MM.1S (cell line): ENCODE measurements at regions not wholly inside any gene's neighbourhood (a gene's known extent, or its start where the extent isn't known, plus 50 kb on each side); places are given as distances from the start of the nearest gene placed in this dataset.

ENCODE experiments used
- DNase-seq: peaks from one replicate; pipeline ENCODE4 v3.0.0-alpha.2; 2015
- H2AFZ ChIP-seq: fragments of 300-600 bp; sonication (generic); 2 replicates; pipeline ENCODE4 v1.6.0; 2016; ENCODE audit warnings: antibody characterized with exemption, low read length
- H3F3A ChIP-seq: fragments of 300-600 bp; sonication (generic); 2 replicates; pipeline ENCODE4 v1.6.1; 2016; ENCODE audit warnings: mild to moderate bottlenecking, antibody characterized with exemption, low read length, moderate library complexity, mixed read lengths; ENCODE audit not compliant: insufficient read depth
- H3K27ac ChIP-seq: fragments of 300-600 bp; sonication (generic); 2 replicates; pipeline ENCODE4 v1.5.1; 2016; ENCODE audit warnings: mild to moderate bottlenecking, low read length
- H3K27me3 ChIP-seq: fragments of 300-600 bp; sonication (generic); replicated peaks from 2 replicates; pipeline ENCODE4 v1.6.0; 2016; ENCODE audit warnings: low read length; ENCODE audit not compliant: insufficient read depth
- H3K36me3 ChIP-seq: fragments of 300-600 bp; sonication (generic); replicated peaks from 2 replicates; pipeline ENCODE4 v1.6.1; 2016; ENCODE audit warnings: mild to moderate bottlenecking, low read length, mixed read lengths; ENCODE audit not compliant: insufficient read depth
- H3K4me1 ChIP-seq: fragments of 300-600 bp; sonication (generic); 2 replicates; pipeline ENCODE4 v1.6.1; 2016; ENCODE audit warnings: low read length, mixed read lengths
- H3K4me2 ChIP-seq: fragments of 300-600 bp; sonication (generic); 2 replicates; pipeline ENCODE4 v1.6.0; 2016; ENCODE audit warnings: low read depth, low read length
- H3K4me3 ChIP-seq: fragments of 300-600 bp; sonication (generic); 2 replicates; pipeline ENCODE4 v1.5.1; 2016; ENCODE audit warnings: low read length, mixed read lengths
- H3K79me2 ChIP-seq: fragments of 300-600 bp; sonication (generic); 2 replicates; pipeline ENCODE4 v1.6.1; 2016; ENCODE audit warnings: mixed run types, low read length, mixed read lengths
- H3K9ac ChIP-seq: fragments of 300-600 bp; sonication (generic); 2 replicates; pipeline ENCODE4 v1.6.1; 2016; ENCODE audit warnings: low read length, mixed read lengths
- H3K9me2 ChIP-seq: fragments of 300-600 bp; sonication (generic); replicated peaks from 2 replicates; pipeline ENCODE4 v1.6.1; 2016; ENCODE audit warnings: mild to moderate bottlenecking, low read length, mixed read lengths; ENCODE audit not compliant: insufficient read depth
- H3K9me3 ChIP-seq: fragments of 300-600 bp; sonication (generic); replicated peaks from 2 replicates; pipeline ENCODE4 v1.6.1; 2016; ENCODE audit warnings: mild to moderate bottlenecking, low read length, mixed read lengths; ENCODE audit not compliant: insufficient read depth
- H4K20me1 ChIP-seq: fragments of 300-600 bp; sonication (generic); 2 replicates; pipeline ENCODE4 v1.6.1; 2016; ENCODE audit warnings: mild to moderate bottlenecking, low read length, moderate library complexity, mixed read lengths; ENCODE audit not compliant: insufficient read depth
- CTCF ChIP-seq: fragments of 300-600 bp; sonication (generic); IDR thresholded peaks from 2 replicates; pipeline ENCODE4 v1.5.1; 2016; ENCODE audit warnings: antibody characterized with exemption, low read length, mixed read lengths
- EZH2 ChIP-seq: fragments of 300-600 bp; sonication (generic); optimal IDR thresholded peaks from 2 replicates; pipeline ENCODE3; 2017; ENCODE audit warnings: low read depth, mild to moderate bottlenecking, antibody characterized with exemption, low read length, mixed read lengths
- EZH2phosphoT487 ChIP-seq: fragments of 300-600 bp; sonication (generic); IDR thresholded peaks from 2 replicates; pipeline ENCODE4 v1.6.1; 2018; ENCODE audit warnings: antibody characterized with exemption, low read length

GRCh38 chr17:70414300-70414699, 245.0 kb downstream of the KCNJ2 start:
- no peaks in the 10 kb centered on the region for H4K20me1 ChIP-seq
- H3K4me3 ChIP-seq: no peak overlapping the region
- H3K79me2 ChIP-seq: no peaks in the 10 kb centered on the region
- no peaks in the 10 kb centered on the region for H3F3A ChIP-seq
- no peaks in the 10 kb centered on the region for H3K9me3 ChIP-seq
- H3K4me2 ChIP-seq: no peak overlapping the region
- no peaks in the 10 kb centered on the region for H3K36me3 ChIP-seq
- no peaks in the 10 kb centered on the region for H3K27me3 ChIP-seq
- no peak overlapping the region for H2AFZ ChIP-seq
- no peak for DNase-seq
- H3K9me2 ChIP-seq: no peaks in the 10 kb centered on the region
- H3K4me1 ChIP-seq: 0 out of 2 replicates have a peak, but pooled peaks cover 6% of the 10 kb centered on the region
- no peak for TF ChIP-seq EZH2
- no peak for TF ChIP-seq EZH2phosphoT487
- no peak for TF ChIP-seq CTCF
- no peak overlapping the region for H3K9ac ChIP-seq
- H3K27ac ChIP-seq: no peak overlapping the region

GRCh38 chr17:70420861-70421445, 251.6 kb downstream of the KCNJ2 start:
- H2AFZ ChIP-seq: no peak overlapping the region
- H3K27me3 ChIP-seq: no peaks in the 10 kb centered on the region
- DNase-seq: no peak
- no peak overlapping the region for H3K4me2 ChIP-seq
- no peaks in the 10 kb centered on the region for H3F3A ChIP-seq
- no peaks in the 10 kb centered on the region for H3K36me3 ChIP-seq
- 0 out of 2 replicates have a peak, but pooled peaks cover 5% of the 10 kb centered on the region for H3K4me1 ChIP-seq
- no peaks in the 10 kb centered on the region for H4K20me1 ChIP-seq
- H3K9me3 ChIP-seq: no peaks in the 10 kb centered on the region
- no peak overlapping the region for H3K9ac ChIP-seq
- no peak overlapping the region for H3K27ac ChIP-seq
- no peak for TF ChIP-seq EZH2phosphoT487
- H3K4me3 ChIP-seq: no peak overlapping the region
- no peaks in the 10 kb centered on the region for H3K9me2 ChIP-seq
- H3K79me2 ChIP-seq: no peaks in the 10 kb centered on the region

GRCh38 chr17:70422862-70423261, 253.5 kb downstream of the KCNJ2 start:
- Histone ChIP-seq H3K27me3 (no peaks in the 10 kb centered on the region), H3K4me1 (no peaks in the 10 kb centered on the region), H3K9me3 (no peaks in the 10 kb centered on the region), H3F3A (no peaks in the 10 kb centered on the region), H3K36me3 (no peaks in the 10 kb centered on the region), H3K79me2 (no peaks in the 10 kb centered on the region), H3K9ac (no peak overlapping the region), H3K9me2 (no peaks in the 10 kb centered on the region), H2AFZ (no peak overlapping the region), H3K27ac (no peak overlapping the region), H4K20me1 (no peaks in the 10 kb centered on the region), H3K4me2 (no peak overlapping the region), H3K4me3 (no peak overlapping the region)
- no peak for TF ChIP-seq EZH2phosphoT487
- TF ChIP-seq EZH2: no peak
- TF ChIP-seq CTCF: no peak
- DNase-seq: no peak

- Histone ChIP-seq H3K4me2 (no peak overlapping the region), H3K4me3 (no peak overlapping the region), H3K79me2 (no peaks in the 10 kb centered on the region), H3K36me3 (no peaks in the 10 kb centered on the region), H3K9me2 (no peaks in the 10 kb centered on the region), H3K27me3 (no peaks in the 10 kb centered on the region), H2AFZ (no peak overlapping the region), H3F3A (no peaks in the 10 kb centered on the region), H3K9ac (no peak overlapping the region), H3K27ac (no peak overlapping the region), H3K4me1 (no peaks in the 10 kb centered on the region), H4K20me1 (no peaks in the 10 kb centered on the region), H3K9me3 (no peaks in the 10 kb centered on the region)
- no peak for TF ChIP-seq CTCF
- no peak for TF ChIP-seq EZH2
- TF ChIP-seq EZH2phosphoT487: no peak
- DNase-seq: no peak
These were observed 254.2 kb downstream of the KCNJ2 start for GRCh38 chr17:70423562-70423961.
